GM23338 (cell line): ENCODE measurements at regions not wholly inside any gene's neighbourhood (a gene's known extent, or its start where the extent isn't known, plus 50 kb on each side); places are given as distances from the start of the nearest gene placed in this dataset.

Source experiments
- ATAC-seq: fragments of 200-7000 bp; cut with Tn5 transposase; 3 replicates; pipeline ENCODE4 v1.9.1; 2020
- DNase-seq: peaks from one replicate; pipeline ENCODE4 v3.0.0-alpha.2; 2015; ENCODE audit warnings: low spot score
- H2AFZ ChIP-seq: fragments of 200-600 bp; sonication (generic); 2 replicates; pipeline ENCODE4 v1.8.0; 2016; ENCODE audit warnings: antibody characterized with exemption, mild to moderate bottlenecking, moderate library complexity
- H3F3A ChIP-seq: fragments of 200-600 bp; sonication (generic); replicated peaks from 2 replicates; pipeline ENCODE4 v1.8.0; 2017; ENCODE audit warnings: antibody characterized with exemption, mixed run types, low read depth
- H3K27ac ChIP-seq: fragments of 200-600 bp; sonication (generic); 2 replicates; pipeline ENCODE4 v1.6.1; 2016; ENCODE audit warnings: low read depth
- H3K27me3 ChIP-seq: fragments of 200-600 bp; sonication (generic); 2 replicates; pipeline ENCODE4 v1.8.0; 2016; ENCODE audit warnings: mild to moderate bottlenecking, mixed run types, moderate library complexity; ENCODE audit not compliant: insufficient read depth
- H3K36me3 ChIP-seq: fragments of 200-600 bp; sonication (generic); 2 replicates; pipeline ENCODE4 v1.8.0; 2016; ENCODE audit warnings: mild to moderate bottlenecking; ENCODE audit not compliant: insufficient read depth
- H3K4me1 ChIP-seq: fragments of 200-600 bp; sonication (generic); 2 replicates; pipeline ENCODE4 v1.8.0; 2016; ENCODE audit warnings: mild to moderate bottlenecking, moderate library complexity; ENCODE audit not compliant: insufficient read depth
- H3K4me2 ChIP-seq: fragments of 200-600 bp; sonication (generic); 2 replicates; pipeline ENCODE4 v1.7.1; 2017; ENCODE audit warnings: mixed run types
- H3K4me3 ChIP-seq: fragments of 200-600 bp; sonication (generic); 2 replicates; pipeline ENCODE4 v1.6.1; 2016; ENCODE audit warnings: mixed run types
- H3K79me2 ChIP-seq: fragments of 200-600 bp; sonication (generic); replicated peaks from 2 replicates; pipeline ENCODE4 v1.8.0; 2017; ENCODE audit warnings: mild to moderate bottlenecking; ENCODE audit not compliant: insufficient read depth
- H3K9me2 ChIP-seq: fragments of 200-600 bp; sonication (generic); 2 replicates; pipeline ENCODE4 v1.8.0; 2017; ENCODE audit not compliant: insufficient read depth
- H4K20me1 ChIP-seq: fragments of 200-600 bp; sonication (generic); replicated peaks from 2 replicates; pipeline ENCODE4 v1.8.0; 2017; ENCODE audit warnings: mild to moderate bottlenecking; ENCODE audit not compliant: insufficient read depth
- H3K27ac Mint-ChIP-seq: 2 replicates; pipeline ENCODE4 v1.8.0; 2020; ENCODE audit warnings: inconsistent platforms, mild to moderate bottlenecking, moderate library complexity, mixed read lengths
- H3K27me3 Mint-ChIP-seq: 3 replicates; pipeline ENCODE4 v1.8.0; 2022; ENCODE audit warnings: low read depth, mild to moderate bottlenecking, moderate library complexity, mixed read lengths, inconsistent platforms; ENCODE audit not compliant: insufficient read depth, poor library complexity
- H3K36me3 Mint-ChIP-seq: 3 replicates; pipeline ENCODE4 v1.8.0; 2021; ENCODE audit warnings: low read depth, mild to moderate bottlenecking, inconsistent platforms, moderate library complexity, mixed read lengths
- H3K4me1 Mint-ChIP-seq: 3 replicates; pipeline ENCODE4 v1.8.0; 2020; ENCODE audit warnings: mild to moderate bottlenecking, inconsistent platforms, mixed read lengths
- H3K4me3 Mint-ChIP-seq: 3 replicates; pipeline ENCODE4 v1.8.0; 2021; ENCODE audit warnings: moderate library complexity, mild to moderate bottlenecking, inconsistent platforms, mixed read lengths
- H3K9me3 Mint-ChIP-seq: 3 replicates; pipeline ENCODE4 v1.8.0; 2020; ENCODE audit warnings: moderate library complexity, mild to moderate bottlenecking, inconsistent platforms, mixed read lengths
- CREB1 ChIP-seq: fragments of 250-450 bp; sonication (Bioruptor Pico); IDR thresholded peaks from 2 replicates; pipeline ENCODE4 v1.5.0; 2020; ENCODE audit warnings: low read depth, mild to moderate bottlenecking, moderate library complexity
- ETS1 ChIP-seq: IDR thresholded peaks from 2 replicates; pipeline ENCODE4 v1.6.1; 2016; ENCODE audit warnings: antibody characterized with exemption
- EZH2 ChIP-seq: fragments of 200-600 bp; sonication (generic); IDR thresholded peaks from one replicate; pipeline ENCODE4 v1.8.0; 2017; ENCODE audit warnings: antibody characterized with exemption, mild to moderate bottlenecking, low read depth; ENCODE audit not compliant: unreplicated experiment
- JUNB ChIP-seq: IDR thresholded peaks from one replicate; pipeline ENCODE4 v1.6.1; 2016; ENCODE audit warnings: antibody characterized with exemption; ENCODE audit not compliant: unreplicated experiment
- POLR2AphosphoS5 ChIP-seq: IDR thresholded peaks from 2 replicates; pipeline ENCODE4 v1.6.1; 2016; ENCODE audit warnings: antibody characterized with exemption, low read depth
- REST ChIP-seq: IDR thresholded peaks from one replicate; pipeline ENCODE4 v1.6.1; 2018; ENCODE audit warnings: antibody characterized with exemption; ENCODE audit not compliant: unreplicated experiment
- ZNF114 ChIP-seq: fragments of 250-450 bp; sonication (Bioruptor Pico); IDR thresholded peaks from 2 replicates; pipeline ENCODE4 v1.5.0; 2020; ENCODE audit warnings: mild to moderate bottlenecking, moderate library complexity
- ZNF331 ChIP-seq: fragments of 250-450 bp; sonication (Bioruptor Pico); IDR thresholded peaks from 2 replicates; pipeline ENCODE4 v1.5.0; 2020; ENCODE audit warnings: low read depth, mild to moderate bottlenecking, moderate library complexity
- ZNF462 ChIP-seq: fragments of 250-450 bp; sonication (Bioruptor Pico); IDR thresholded peaks from 2 replicates; pipeline ENCODE4 v1.5.0; 2020; ENCODE audit warnings: mild to moderate bottlenecking, moderate library complexity

GRCh38 chr16:86823125-86823524 lies 244.8 kb downstream of the FOXL1 start (continued):
- TF ChIP-seq CREB1 (no peak), POLR2AphosphoS5 (no peak), JUNB (no peak), ETS1 (no peak), ZNF114 (CRISPR knock-in tag) (no peak)

DNA sequence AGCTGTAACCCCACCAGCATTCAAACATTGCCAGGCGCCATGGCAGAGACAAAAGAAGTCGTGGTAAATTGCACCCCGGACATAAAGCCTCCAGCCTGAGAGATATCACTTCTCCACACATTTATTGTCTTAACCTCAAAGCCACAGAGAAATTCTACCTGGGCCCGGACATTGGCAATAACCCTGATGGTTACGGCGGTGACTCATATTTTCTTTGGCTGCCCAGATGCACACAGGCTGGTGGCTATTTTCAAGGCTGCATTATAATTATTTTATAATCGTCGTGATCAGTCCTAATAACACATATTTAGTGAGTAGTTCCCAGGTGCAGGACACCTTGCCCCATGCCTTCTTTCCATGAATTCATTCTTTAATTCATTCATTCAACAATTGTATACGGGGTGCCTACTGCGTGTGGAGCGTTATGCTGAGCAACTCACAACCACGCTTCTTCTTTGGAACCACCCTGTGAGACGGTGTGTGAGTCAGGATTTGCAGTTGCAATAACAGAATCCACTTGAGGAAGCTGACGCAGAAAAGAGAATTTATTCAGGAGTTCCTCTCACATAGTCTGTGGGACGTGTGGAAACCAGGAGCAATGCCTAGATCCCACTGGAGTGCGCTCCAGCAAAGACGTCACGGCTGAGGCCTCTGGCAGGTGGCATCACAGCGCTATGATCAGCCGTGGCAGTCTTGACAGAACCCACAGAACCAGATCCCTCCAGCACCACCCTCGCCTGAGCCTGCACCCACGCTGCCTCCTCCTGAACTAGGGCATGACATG lies 245.7 kb downstream of the FOXL1 start:
- Histone ChIP-seq H2AFZ (no peak overlapping the region), H3K9me2 (peaks cover 13% of the 10 kb centered on the region; the same call in 1 of the 2 replicates), H3K79me2 (no peaks in the 10 kb centered on the region), H4K20me1 (no peaks in the 10 kb centered on the region), H3K36me3 (no peaks in the 10 kb centered on the region), H3K27me3 (no peaks in the 10 kb centered on the region), H3F3A (no peaks in the 10 kb centered on the region), H3K4me3 (no peak overlapping the region), H3K4me2 (no peak overlapping the region), H3K4me1 (peaks cover 19% of the 10 kb centered on the region), H3K27ac (no peak overlapping the region)
- Mint-ChIP-seq H3K4me3 (no peak overlapping the region), H3K27ac (no peak overlapping the region), H3K4me1 (peaks cover 30% of the 10 kb centered on the region), H3K27me3 (peaks cover 13% of the 10 kb centered on the region), H3K9me3 (no peaks in the 10 kb centered on the region), H3K36me3 (no peaks in the 10 kb centered on the region)
- ATAC-seq = no peak
- DNase-seq = no peak
- TF ChIP-seq ZNF462 (CRISPR knock-in tag) (no peak), ZNF114 (CRISPR knock-in tag) (no peak), ETS1 (no peak), REST (no peak), ZNF331 (CRISPR knock-in tag) (no peak), EZH2 (no peak)
